Posterior vena cava (tissue), 2 donors: ENCODE measurements at regions not wholly inside any gene's neighbourhood (a gene's known extent, or its start where the extent isn't known, plus 50 kb on each side); places are given as distances from the start of the nearest gene placed in this dataset.

Experiments used
- DNase-seq: peaks from one replicate; pipeline ENCODE4 v3.0.0-alpha.2; 2020; ENCODE audit warnings: low spot score
- intact Hi-C, 2 donors: fragments of 100-400 bp; cut with DNase I; formaldehyde crosslinking; loops; one replicate each; pipeline versions ENCODE4 v1.14.1 to v1.14.2; 2022 to 2023
- donor health status: DM: yes; HTN: yes; CAD: no.
- donor health status: DM: yes; HTN: yes; CAD: no.

GRCh38 chr16:72311426-72311825 lies 139.5 kb upstream of the PMFBP1 start:
- no peak for DNase-seq
- intact Hi-C loops, result no loop called here

- intact Hi-C loops, result no loop called here
- DNase-seq, result no peak
These were observed 137.0 kb upstream of the PMFBP1 start for GRCh38 chr16:72309001-72309400.

- DNase-seq, result no peak
- intact Hi-C loops, result no loop called here
These were observed 136.4 kb upstream of the PMFBP1 start for GRCh38 chr16:72308396-72308795.

- no peak for DNase-seq
- intact Hi-C loops, result no loop called here
These were observed 130.4 kb upstream of the PMFBP1 start for GRCh38 chr16:72302332-72302731.

- intact Hi-C loops, result no loop called here
- DNase-seq, result no peak
These were observed 129.7 kb upstream of the PMFBP1 start for GRCh38 chr16:72301523-72302236.

GRCh38 chr16:72300892-72301291 lies 128.9 kb upstream of the PMFBP1 start:
- intact Hi-C loops, result no loop called here
- no peak for DNase-seq

- intact Hi-C loops, result no loop called here
- DNase-seq, result no peak
These were observed 127.8 kb upstream of the PMFBP1 start for GRCh38 chr16:72299684-72300243.

GRCh38 chr16:72298961-72299360 lies 127.0 kb upstream of the PMFBP1 start:
- no peak for DNase-seq
- intact Hi-C loops, result no loop called here

GRCh38 chr16:72295914-72296313 lies 124.0 kb upstream of the PMFBP1 start:
- DNase-seq, result no peak
- intact Hi-C loops, result no loop called here

- no peak for DNase-seq
- intact Hi-C loops, result no loop called here
These were observed 119.6 kb upstream of the PMFBP1 start for GRCh38 chr16:72291531-72291981.

GRCh38 chr16:72291121-72291520 lies 119.2 kb upstream of the PMFBP1 start:
- intact Hi-C loops, result no loop called here
- DNase-seq, result no peak

GRCh38 chr16:72287649-72288048 lies 115.7 kb upstream of the PMFBP1 start:
- intact Hi-C loops, result no loop called here
- DNase-seq, result no peak

- no peak for DNase-seq
- intact Hi-C loops, result no loop called here
These were observed 115.1 kb upstream of the PMFBP1 start for GRCh38 chr16:72286936-72287620.

GRCh38 chr16:72285728-72286127 lies 113.8 kb upstream of the PMFBP1 start:
- intact Hi-C loops, result no loop called here
- DNase-seq, result no peak

- no peak for DNase-seq
- intact Hi-C loops, result no loop called here
These were observed 113.4 kb upstream of the PMFBP1 start for GRCh38 chr16:72285324-72285723.

- intact Hi-C loops, result no loop called here
- DNase-seq, result no peak
These were observed 112.3 kb upstream of the PMFBP1 start for GRCh38 chr16:72284042-72284789.

- no peak for DNase-seq
These were observed 110.4 kb upstream of the PMFBP1 start for GRCh38 chr16:72282362-72282761.

GRCh38 chr16:72278301-72278700 lies 106.3 kb upstream of the PMFBP1 start:
- intact Hi-C loops, result no loop called here
- no peak for DNase-seq

More at GRCh38 chr16:72282362-72282761, 110.4 kb upstream of the PMFBP1 start:
- intact Hi-C loops, result no loop called here

GRCh38 chr16:72277749-72278148 lies 105.8 kb upstream of the PMFBP1 start:
- intact Hi-C loops, result no loop called here
- no peak for DNase-seq

- DNase-seq, result no peak
- intact Hi-C loops, result no loop called here
These were observed 99.8 kb upstream of the PMFBP1 start for GRCh38 chr16:72271699-72272240.
